ENCODE measurements at regions not wholly inside any gene's neighbourhood (a gene's known extent, or its start where the extent isn't known, plus 50 kb on each side); places are given as distances from the start of the nearest gene placed in this dataset.
"Not testable (repeated sequence)": the region's sequence is repeated elsewhere in the genome, so short reads cannot be mapped to it uniquely, and the experiment has no call there.

DNA sequence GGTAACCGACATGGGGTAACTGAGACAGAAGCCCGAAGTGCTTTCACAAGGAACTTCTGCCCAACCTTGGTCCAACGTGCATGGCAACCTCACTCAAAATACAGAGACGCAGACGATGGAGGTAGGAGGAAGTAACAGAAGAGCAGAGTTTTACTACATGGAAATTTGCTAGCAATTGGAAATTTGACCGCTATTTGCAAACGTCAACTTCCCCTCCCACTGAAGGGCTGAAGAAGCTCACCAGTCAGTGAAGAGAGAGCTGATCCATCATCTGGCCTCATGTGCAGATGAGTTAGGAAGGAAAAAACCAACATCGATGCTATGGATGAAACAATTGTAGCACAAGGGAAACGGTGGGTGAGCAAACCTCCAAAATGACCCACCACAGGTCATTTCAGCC, 196.7 kb downstream of the RGS3 start:
- no peak for DNase-seq (ENCODE audit: low spot score)
- intact Hi-C loops (cut with DNase I), result no loop called here

GRCh38 chr9:113661074-113661473, 197.5 kb downstream of the RGS3 start:
- no peak for DNase-seq (ENCODE audit: low spot score)
- intact Hi-C loops (cut with DNase I), result no loop called here

- intact Hi-C loops (cut with DNase I), result no loop called here
- peak; percentile 14 for DNase-seq (ENCODE audit: low spot score)
Measured at GRCh38 chr9:113664181-113664875, 200.8 kb downstream of the RGS3 start.

- intact Hi-C loops (cut with DNase I), result no loop called here
- DNase-seq (ENCODE audit: low spot score), result peak; percentile 7
Measured at GRCh38 chr9:113665064-113665463, 201.5 kb downstream of the RGS3 start.

DNA sequence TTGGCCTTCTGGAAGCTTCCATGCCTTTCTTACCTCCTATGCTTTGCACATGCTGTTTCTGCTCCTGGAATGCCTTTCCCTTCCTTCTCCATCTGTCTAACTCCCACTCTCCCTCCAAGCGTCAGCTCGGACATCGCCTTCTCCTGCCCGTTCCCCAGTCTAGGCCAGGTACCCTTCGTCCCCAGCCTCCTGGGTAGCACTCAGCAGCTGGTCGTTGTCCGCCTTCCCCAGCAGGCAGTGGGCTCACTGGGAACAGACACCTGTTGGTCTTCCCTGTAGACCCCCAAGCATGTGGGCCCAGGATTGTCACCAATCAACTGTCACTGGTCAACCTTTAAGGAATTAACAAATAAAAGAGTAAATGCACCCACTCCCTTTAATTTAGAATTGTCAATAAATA, 202.2 kb downstream of the RGS3 start:
- intact Hi-C loops (cut with DNase I), result no loop called here
- DNase-seq (ENCODE audit: low spot score), result peak; percentile 57

- DNase-seq (ENCODE audit: low spot score), result no peak
- intact Hi-C loops (cut with DNase I), result no loop called here
Measured at GRCh38 chr9:113668061-113668460, 204.5 kb downstream of the RGS3 start.

- DNase-seq (ENCODE audit: low spot score), result no peak
- intact Hi-C loops (cut with DNase I), result no loop called here
Measured at GRCh38 chr9:113669522-113670115, 206.1 kb downstream of the RGS3 start.

DNA sequence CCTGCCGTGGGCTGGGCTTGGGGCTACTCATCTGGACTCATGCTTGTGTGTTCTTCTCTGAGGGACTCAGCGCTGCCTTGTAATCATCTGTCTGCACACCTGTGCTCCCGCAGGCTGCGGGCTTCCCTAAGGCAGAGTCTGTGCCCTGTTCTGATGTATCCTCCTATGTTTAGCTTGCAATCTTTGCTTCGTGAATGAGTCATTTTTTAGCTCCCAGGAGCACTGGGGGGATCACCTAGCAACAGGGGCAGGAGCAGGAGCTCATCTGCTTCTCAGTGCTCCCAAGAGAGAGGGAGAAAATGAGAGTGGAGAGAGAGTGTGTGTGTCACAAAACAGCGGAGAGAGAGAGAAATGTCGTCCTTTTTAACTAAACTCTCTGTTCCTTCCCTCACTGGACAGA, 202.4 kb upstream of the ZNF618 start:
- no peak for DNase-seq (ENCODE audit: low spot score)
- intact Hi-C loops (cut with DNase I), result no loop called here

DNA sequence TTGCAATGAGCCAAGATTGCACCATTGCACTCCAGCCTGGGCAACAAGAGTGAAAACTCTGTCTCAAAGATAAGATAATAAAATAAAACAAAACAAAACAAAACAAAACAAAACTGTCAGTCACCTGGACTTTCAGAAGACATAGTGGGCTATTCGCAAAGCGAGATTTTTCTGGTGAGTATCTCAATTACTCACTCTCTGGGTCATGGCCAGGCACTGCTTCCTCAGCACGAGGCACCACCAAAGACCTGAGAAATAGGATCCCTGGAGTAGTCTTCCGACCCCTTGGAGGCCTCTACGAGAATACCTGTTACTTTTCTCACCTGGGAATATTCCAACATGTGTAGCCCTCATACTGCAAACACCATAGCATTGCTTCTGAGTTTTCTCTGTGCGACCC, 201.7 kb upstream of the ZNF618 start:
- DNase-seq (ENCODE audit: low spot score), result no peak
- intact Hi-C loops (cut with DNase I), result no loop called here

GRCh38 chr9:113675475-113675941, 200.6 kb upstream of the ZNF618 start:
- no peak for DNase-seq (ENCODE audit: low spot score)

GRCh38 chr9:113677057-113677456, 199.1 kb upstream of the ZNF618 start:
- no peak for DNase-seq (ENCODE audit: low spot score)
- intact Hi-C loops (cut with DNase I), result no loop called here

More at GRCh38 chr9:113675475-113675941, 200.6 kb upstream of the ZNF618 start:
- intact Hi-C loops (cut with DNase I), result no loop called here

GRCh38 chr9:113677569-113677968, 198.5 kb upstream of the ZNF618 start:
- intact Hi-C loops (cut with DNase I), result no loop called here
- no peak for DNase-seq (ENCODE audit: low spot score)

DNA sequence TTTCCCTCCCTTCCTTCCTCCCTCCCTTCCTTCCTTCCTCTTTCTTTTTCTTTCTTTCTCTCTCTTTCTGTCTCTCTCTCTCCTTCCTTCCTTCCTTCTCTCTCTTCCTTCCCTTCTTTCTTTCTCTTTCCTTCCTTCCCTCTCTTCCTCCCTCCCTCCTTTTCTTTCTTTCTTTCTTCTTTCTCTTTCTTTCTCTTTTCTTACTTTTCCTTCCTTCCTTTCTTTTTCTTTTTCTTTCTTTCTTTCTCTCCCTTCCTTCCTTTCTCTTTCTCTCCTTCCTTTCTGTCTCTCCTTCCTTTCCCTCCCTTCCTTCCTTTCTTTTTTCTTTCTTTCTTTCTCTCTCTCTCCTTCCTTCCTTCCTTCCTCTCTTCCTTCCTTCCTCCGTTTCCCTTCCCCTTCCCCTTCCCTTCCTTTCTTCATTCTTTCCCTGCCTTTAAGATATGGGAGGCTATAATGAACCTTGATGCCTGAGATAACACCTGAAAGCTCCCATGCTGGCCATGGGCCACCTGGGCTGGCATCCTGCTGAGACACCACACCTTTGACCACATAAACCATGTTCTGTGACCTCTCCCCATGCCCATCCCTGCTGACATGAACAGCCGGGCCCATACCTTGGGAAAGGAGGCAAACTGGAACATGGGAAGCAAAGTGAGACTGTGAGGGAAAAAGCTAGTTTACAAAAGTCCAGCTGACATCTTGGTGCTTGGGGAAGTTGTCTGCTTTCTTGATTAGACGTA, 197.8 kb upstream of the ZNF618 start:
- DNase-seq (ENCODE audit: low spot score), result no peak
- intact Hi-C loops (cut with DNase I), result no loop called here

DNA sequence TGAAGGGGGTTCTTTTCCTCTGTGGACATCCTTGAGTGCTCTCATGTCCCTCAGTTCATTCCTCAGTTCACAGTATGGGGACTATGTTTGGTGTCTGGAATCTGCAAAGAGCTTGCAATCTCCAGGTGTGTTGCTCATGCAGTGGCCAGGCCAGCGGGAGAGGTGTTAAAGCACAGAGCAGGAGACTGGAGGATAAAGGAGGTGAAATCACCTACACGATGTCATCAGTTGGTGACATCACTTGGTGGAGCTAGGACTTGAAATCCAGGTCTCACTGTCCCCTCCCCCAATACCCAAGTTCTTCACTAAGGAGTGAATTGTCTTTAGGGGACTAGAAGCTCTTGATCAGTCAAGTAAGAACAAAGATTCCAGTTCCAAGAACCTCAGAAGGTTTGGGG, 197.3 kb upstream of the ZNF618 start:
- DNase-seq (ENCODE audit: low spot score), result no peak
- intact Hi-C loops (cut with DNase I), result no loop called here

GRCh38 chr9:113682297-113682771, 193.8 kb upstream of the ZNF618 start:
- intact Hi-C loops (cut with DNase I), result loop anchor here (5.0 kb wide), 1 partner anchor 350 kb away; no protein-coding TSS in a partner anchor
- peak; percentile 80 for DNase-seq (ENCODE audit: low spot score)

GRCh38 chr9:113685636-113686035, 190.5 kb upstream of the ZNF618 start:
- DNase-seq (ENCODE audit: low spot score); intact Hi-C loops (cut with DNase I): not testable (repeated sequence)

- no peak for DNase-seq (ENCODE audit: low spot score)
- intact Hi-C loops (cut with DNase I), result no loop called here
Measured at GRCh38 chr9:113687107-113687679, 188.9 kb upstream of the ZNF618 start.

DNA sequence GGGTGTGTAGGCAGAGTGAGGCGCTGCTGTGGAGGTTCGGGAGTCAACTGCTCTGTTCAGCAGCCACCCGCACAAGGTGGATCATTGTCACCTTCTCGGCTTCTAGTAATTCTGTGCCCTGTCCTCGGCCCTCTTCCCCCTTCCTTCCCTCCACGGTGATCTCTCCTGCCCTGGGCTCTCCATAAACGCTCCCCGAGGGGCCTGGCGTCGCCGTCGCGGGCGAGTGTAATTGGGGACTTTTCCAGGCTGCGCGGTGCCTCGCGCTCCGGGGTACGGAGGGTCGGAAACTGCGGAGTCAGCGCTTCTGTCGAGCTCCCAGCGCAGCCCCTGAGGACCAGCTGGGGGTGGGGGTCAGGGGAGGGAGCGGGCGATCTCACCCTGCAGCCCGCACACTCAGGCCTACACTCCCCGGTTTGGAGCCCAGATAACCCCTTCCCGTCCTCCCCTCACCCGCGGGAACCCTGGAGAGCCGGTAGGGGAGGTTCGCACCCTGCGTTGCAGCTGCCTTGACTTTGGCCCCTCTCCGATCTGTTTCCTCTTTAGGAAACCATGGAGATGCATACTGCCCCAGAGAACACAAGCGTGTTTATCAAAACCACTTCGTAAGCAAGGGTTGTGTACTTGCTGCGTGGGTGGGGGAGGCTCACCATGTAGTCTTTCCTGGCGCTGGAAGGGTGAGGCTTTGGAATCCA, 188.3 kb upstream of the ZNF618 start:
- no peak for DNase-seq (ENCODE audit: low spot score)
- intact Hi-C loops (cut with DNase I), result no loop called here

DNA sequence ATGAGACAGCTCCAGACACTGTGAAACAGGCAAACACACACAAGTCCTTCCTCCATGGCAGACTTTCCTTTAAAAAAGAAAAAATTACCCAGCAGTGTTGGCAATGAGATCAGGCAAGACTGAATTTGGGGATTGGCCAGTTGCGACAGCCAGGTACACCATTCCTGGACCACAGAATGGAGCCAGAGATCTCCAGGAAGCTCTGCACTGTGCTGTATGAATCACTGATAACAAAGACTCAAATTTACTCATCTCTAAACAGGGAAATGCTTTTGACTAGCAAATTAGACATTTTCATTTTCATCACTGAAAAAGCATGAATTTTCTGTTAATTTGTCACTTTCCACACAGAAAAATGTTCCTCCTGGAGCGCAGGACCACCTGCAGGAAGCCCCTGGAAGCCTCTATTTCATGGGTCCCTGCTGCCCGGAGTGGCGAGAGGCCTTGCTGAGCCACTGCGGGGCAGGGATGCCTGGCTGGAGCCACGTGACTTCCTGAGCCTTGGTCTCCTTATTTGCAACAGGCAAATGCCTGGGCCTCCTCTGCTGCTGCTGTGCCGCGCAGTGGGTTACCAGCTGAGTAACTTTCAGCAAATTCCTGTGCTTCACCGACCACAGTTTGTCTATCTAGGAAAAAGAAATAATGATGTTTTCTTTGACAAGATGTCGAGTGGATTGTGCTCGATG, 185.9 kb upstream of the ZNF618 start:
- intact Hi-C loops (cut with DNase I), result no loop called here
- DNase-seq (ENCODE audit: low spot score), result no peak

Data from cardiac septum (tissue), 1 donor.